ENCODE measurements at regions not wholly inside any gene's neighbourhood (a gene's known extent, or its start where the extent isn't known, plus 50 kb on each side); places are given as distances from the start of the nearest gene placed in this dataset.

DNA sequence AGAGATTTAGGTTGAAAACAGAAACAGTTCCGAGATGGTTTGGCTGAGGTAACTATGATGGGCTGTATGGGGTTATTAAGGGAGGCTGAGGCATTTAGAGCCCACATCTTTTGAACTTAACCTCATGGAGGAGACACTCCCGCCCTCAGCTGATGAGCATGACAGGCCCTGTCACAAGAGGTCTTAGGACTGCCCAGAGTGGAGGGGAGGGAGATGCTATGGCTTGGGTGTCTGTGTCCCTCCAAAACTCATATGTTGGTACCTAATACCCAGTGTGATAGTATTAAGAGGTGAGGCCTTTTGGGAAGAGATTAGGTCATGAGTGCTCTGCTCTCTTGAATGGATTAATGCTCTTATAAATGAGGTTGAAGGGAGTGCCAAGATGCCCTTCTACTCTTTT is 126.6 kb downstream of the CDC5L start:
- TF ChIP-seq POLR2AphosphoS5 (IDR thresholded peaks at IDR 0.05; ENCODE audit: low read depth, low read length) = no peak
- TF ChIP-seq, protein P1, sequence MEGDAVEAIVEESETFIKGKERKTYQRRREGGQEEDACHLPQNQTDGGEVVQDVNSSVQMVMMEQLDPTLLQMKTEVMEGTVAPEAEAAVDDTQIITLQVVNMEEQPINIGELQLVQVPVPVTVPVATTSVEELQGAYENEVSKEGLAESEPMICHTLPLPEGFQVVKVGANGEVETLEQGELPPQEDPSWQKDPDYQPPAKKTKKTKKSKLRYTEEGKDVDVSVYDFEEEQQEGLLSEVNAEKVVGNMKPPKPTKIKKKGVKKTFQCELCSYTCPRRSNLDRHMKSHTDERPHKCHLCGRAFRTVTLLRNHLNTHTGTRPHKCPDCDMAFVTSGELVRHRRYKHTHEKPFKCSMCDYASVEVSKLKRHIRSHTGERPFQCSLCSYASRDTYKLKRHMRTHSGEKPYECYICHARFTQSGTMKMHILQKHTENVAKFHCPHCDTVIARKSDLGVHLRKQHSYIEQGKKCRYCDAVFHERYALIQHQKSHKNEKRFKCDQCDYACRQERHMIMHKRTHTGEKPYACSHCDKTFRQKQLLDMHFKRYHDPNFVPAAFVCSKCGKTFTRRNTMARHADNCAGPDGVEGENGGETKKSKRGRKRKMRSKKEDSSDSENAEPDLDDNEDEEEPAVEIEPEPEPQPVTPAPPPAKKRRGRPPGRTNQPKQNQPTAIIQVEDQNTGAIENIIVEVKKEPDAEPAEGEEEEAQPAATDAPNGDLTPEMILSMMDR (IDR thresholded peaks at IDR 0.05) = no peak
